H9 (cell line): ENCODE measurements at regions not wholly inside any gene's neighbourhood (a gene's known extent, or its start where the extent isn't known, plus 50 kb on each side); places are given as distances from the start of the nearest gene placed in this dataset.

Experiments
- DNase-seq: peaks from one replicate; pipeline ENCODE4 v3.0.0-alpha.2; 2017
- H2AFZ ChIP-seq: one replicate; pipeline ENCODE4 v1.6.1; 2013; ENCODE audit warnings: mild to moderate bottlenecking, low read length, control low read depth, moderate library complexity
- H2AK5ac ChIP-seq: 2 replicates; pipeline ENCODE4 v1.6.1; 2013; ENCODE audit warnings: low read length, control low read depth, mixed read lengths; ENCODE audit not compliant: insufficient read length
- H2BK120ac ChIP-seq: one replicate; pipeline ENCODE4 v1.6.1; 2013; ENCODE audit warnings: low read depth, mild to moderate bottlenecking, low read length, control low read depth, inconsistent platforms; ENCODE audit not compliant: poor library complexity, severe bottlenecking
- H2BK12ac ChIP-seq: 2 replicates; pipeline ENCODE4 v1.6.1; 2013; ENCODE audit warnings: low read length, control low read depth, mixed read lengths, low read depth; ENCODE audit not compliant: insufficient read length
- H2BK15ac ChIP-seq: 2 replicates; pipeline ENCODE4 v1.6.1; 2013; ENCODE audit warnings: low read depth, low read length, control low read depth
- H2BK20ac ChIP-seq: one replicate; pipeline ENCODE4 v1.6.1; 2013; ENCODE audit warnings: low read depth, mild to moderate bottlenecking, low read length, control low read depth, inconsistent platforms; ENCODE audit not compliant: poor library complexity, severe bottlenecking
- H2BK5ac ChIP-seq: 2 replicates; pipeline ENCODE4 v1.6.1; 2013; ENCODE audit warnings: low read length, control low read depth, mixed read lengths; ENCODE audit not compliant: insufficient read length
- H3K14ac ChIP-seq: 2 replicates; pipeline ENCODE4 v1.6.1; 2013; ENCODE audit warnings: low read length, control low read depth; ENCODE audit not compliant: insufficient read depth
- H3K18ac ChIP-seq: 2 replicates; pipeline ENCODE4 v1.6.1; 2013; ENCODE audit warnings: low read depth, mild to moderate bottlenecking, mixed read lengths, low read length, control low read depth; ENCODE audit not compliant: insufficient read length
- H3K23ac ChIP-seq: 2 replicates; pipeline ENCODE4 v1.6.1; 2013; ENCODE audit warnings: low read length, control low read depth, mixed read lengths, low read depth; ENCODE audit not compliant: insufficient read length
- H3K23me2 ChIP-seq: 2 replicates; pipeline ENCODE4 v1.6.1; 2013; ENCODE audit warnings: low read depth, mild to moderate bottlenecking, mixed read lengths, low read length, control low read depth; ENCODE audit not compliant: insufficient read length, poor library complexity, severe bottlenecking
- H3K27ac ChIP-seq: 2 replicates; pipeline ENCODE4 v1.5.1; 2013; ENCODE audit warnings: low read length, control low read depth, mixed read lengths, low read depth; ENCODE audit not compliant: insufficient read length
- H3K27me3 ChIP-seq: 2 replicates; pipeline ENCODE4 v1.6.1; 2013; ENCODE audit warnings: low read length, control low read depth, inconsistent platforms; ENCODE audit not compliant: insufficient read depth
- H3K4ac ChIP-seq: 2 replicates; pipeline ENCODE4 v1.6.1; 2013; ENCODE audit warnings: low read depth, mild to moderate bottlenecking, control low read depth, inconsistent platforms, low read length, moderate library complexity
- H3K4me1 ChIP-seq: 2 replicates; pipeline ENCODE4 v1.6.1; 2013; ENCODE audit warnings: low read length, control low read depth, inconsistent platforms; ENCODE audit not compliant: insufficient read depth
- H3K4me2 ChIP-seq: 2 replicates; pipeline ENCODE4 v1.6.1; 2013; ENCODE audit warnings: low read length, control low read depth, mixed read lengths; ENCODE audit not compliant: insufficient read length, insufficient read depth
- H3K56ac ChIP-seq: 2 replicates; pipeline ENCODE4 v1.6.1; 2013; ENCODE audit warnings: low read depth, mild to moderate bottlenecking, mixed read lengths, low read length, control low read depth; ENCODE audit not compliant: insufficient read length
- H3K79me1 ChIP-seq: 2 replicates; pipeline ENCODE4 v1.6.1; 2013; ENCODE audit warnings: low read depth, mild to moderate bottlenecking, moderate library complexity, low read length, control low read depth, inconsistent platforms; ENCODE audit not compliant: insufficient read depth, poor library complexity, severe bottlenecking
- H3K79me2 ChIP-seq: 2 replicates; pipeline ENCODE4 v1.6.1; 2013; ENCODE audit warnings: low read length, control low read depth, inconsistent platforms; ENCODE audit not compliant: insufficient read depth
- H3K9ac ChIP-seq: 2 replicates; pipeline ENCODE4 v1.6.1; 2013; ENCODE audit warnings: low read length, control low read depth, mixed read lengths; ENCODE audit not compliant: insufficient read length; ENCODE audit errors: extremely low read depth
- H3K9me3 ChIP-seq: one replicate; pipeline ENCODE4 v1.6.1; 2013; ENCODE audit warnings: low read depth, low read length, inconsistent platforms; ENCODE audit not compliant: control insufficient read depth
- H3T11ph ChIP-seq: one replicate; pipeline ENCODE4 v1.6.1; 2013; ENCODE audit warnings: mild to moderate bottlenecking, low read length, control low read depth, inconsistent platforms
- H4K20me1 ChIP-seq: one replicate; pipeline ENCODE4 v1.6.1; 2013; ENCODE audit not compliant: control insufficient read depth, insufficient read length, insufficient read depth
- H4K5ac ChIP-seq: 2 replicates; pipeline ENCODE4 v1.6.1; 2013; ENCODE audit warnings: low read depth, mild to moderate bottlenecking, mixed read lengths, low read length, control low read depth; ENCODE audit not compliant: insufficient read length
- H4K8ac ChIP-seq: replicated peaks from 2 replicates; pipeline ENCODE4 v1.6.1; 2013; ENCODE audit warnings: low read length, control low read depth, mixed read lengths, low read depth; ENCODE audit not compliant: insufficient read length
- H4K91ac ChIP-seq: 2 replicates; pipeline ENCODE4 v1.6.1; 2013; ENCODE audit warnings: low read depth, mild to moderate bottlenecking, moderate library complexity, mixed read lengths, low read length, control low read depth; ENCODE audit not compliant: insufficient read length
- H3K27ac Mint-ChIP-seq, 3 experiments: 2 replicates in 2 of 3; 3 replicates in 1 of 3; pipeline ENCODE4 v1.8.0; 2020 to 2021; ENCODE audit warnings: mixed read lengths in 3 of 3, mild to moderate bottlenecking in 1 of 3, moderate library complexity in 1 of 3
- H3K27me3 Mint-ChIP-seq: 2 replicates; pipeline ENCODE4 v1.8.0; 2021; ENCODE audit warnings: low read depth, mild to moderate bottlenecking, moderate library complexity, mixed read lengths
- H3K36me3 Mint-ChIP-seq, 3 experiments: 2 replicates in 2 of 3; 3 replicates in 1 of 3; pipeline ENCODE4 v1.8.0; 2020 to 2021; ENCODE audit warnings: low read depth in 3 of 3, mixed read lengths in 3 of 3; ENCODE audit not compliant: insufficient read depth in 1 of 3
- H3K4me1 Mint-ChIP-seq, 2 experiments: 2 replicates each; pipeline ENCODE4 v1.8.0; 2020; ENCODE audit warnings: mixed read lengths in 2 of 2
- H3K4me3 Mint-ChIP-seq, 2 experiments: 2 replicates in 1 of 2; 3 replicates in 1 of 2; pipeline ENCODE4 v1.8.0; 2020 to 2021; ENCODE audit warnings: mild to moderate bottlenecking in 2 of 2, mixed read lengths in 2 of 2, moderate library complexity in 1 of 2
- H3K9me3 Mint-ChIP-seq, 2 experiments: 2 replicates in 1 of 2; 3 replicates in 1 of 2; pipeline ENCODE4 v1.8.0; 2020; ENCODE audit warnings: mild to moderate bottlenecking in 2 of 2, mixed read lengths in 2 of 2, moderate library complexity in 1 of 2
- CTCF ChIP-seq: fragments of 200-600 bp; sonication (generic); conservative IDR thresholded peaks from 3 replicates; pipeline ENCODE4 v1.8.0; 2021; ENCODE audit warnings: antibody characterized with exemption, mild to moderate bottlenecking
- WGBS: extraction: QIAGEN DNeasy Blood & Tissue Kit; methylation state at CpG from one replicate; pipeline ENCODE4 v1.1.7; 2013; ENCODE audit warnings: missing lambda C conversion rate, low lambda C conversion rate, mixed read lengths; ENCODE audit not compliant: insufficient read length; ENCODE audit errors: extremely low coverage; 5-methylcytosine and 5-hydroxymethylcytosine counted together

DNA sequence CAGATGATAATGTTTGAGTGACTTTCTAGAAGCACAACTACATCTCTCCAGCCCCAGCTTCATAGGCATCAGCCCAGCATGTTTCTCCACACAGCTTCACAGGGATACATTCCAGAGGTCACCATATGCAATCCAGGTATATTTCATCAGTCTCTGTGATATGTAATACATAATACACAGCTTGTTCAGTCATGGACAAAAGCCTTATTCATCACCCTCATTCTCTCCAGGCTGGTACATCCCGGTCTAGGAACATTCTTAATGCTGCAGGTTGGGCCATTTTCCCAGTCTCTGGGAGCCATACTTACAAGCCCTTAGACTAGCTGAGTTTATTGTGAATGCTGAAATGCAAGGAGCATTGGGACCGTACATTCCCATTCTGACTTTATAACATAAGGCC lies 169.4 kb downstream of the TMEM200A start:
- Histone ChIP-seq H3K14ac (no peak overlapping the region), H3K4me2 (no peak overlapping the region), H2BK120ac (no peak overlapping the region), H4K20me1 (no peaks in the 10 kb centered on the region), H2AFZ (no peak overlapping the region), H4K91ac (no peak overlapping the region), H3K23ac (no peak overlapping the region), H2BK5ac (no peak overlapping the region), H2AK5ac (no peak overlapping the region), H4K8ac (no peak overlapping the region), H3K79me1 (no peaks in the 10 kb centered on the region), H3K9me3 (no peaks in the 10 kb centered on the region), H3K23me2 (no peaks in the 10 kb centered on the region), H3K4me1 (no peaks in the 10 kb centered on the region), H4K5ac (no peak overlapping the region), H3K9ac (no peak overlapping the region), H2BK20ac (no peak overlapping the region), H3K79me2 (no peaks in the 10 kb centered on the region), H3T11ph (no peak overlapping the region), H3K56ac (no peak overlapping the region), H3K27ac (no peak overlapping the region), H3K18ac (no peak overlapping the region), H2BK12ac (no peak overlapping the region), H3K27me3 (no peaks in the 10 kb centered on the region), H2BK15ac (no peak overlapping the region), H3K4ac (no peak overlapping the region)
- no peak overlapping the region for H3K4me3 Mint-ChIP-seq
- H3K36me3 Mint-ChIP-seq, result peaks cover 0 to 5% (median 0%) of the 10 kb centered on the region in 3 experiments; a peak in 3 of 7 replicates
- no peaks in the 10 kb centered on the region for H3K4me1 Mint-ChIP-seq
- no peak overlapping the region for H3K27ac Mint-ChIP-seq
- no peaks in the 10 kb centered on the region; the same call in 1 of the 2 replicates for H3K27me3 Mint-ChIP-seq
- no CpG with 5 or more reads among the region's 2 CpGs for WGBS
- peaks cover 0 to 4% of the 10 kb centered on the region in 2 experiments; a peak in 3 of 5 replicates for H3K9me3 Mint-ChIP-seq
- no peak for TF ChIP-seq CTCF
- DNase-seq, result no peak
